ENCODE measurements at regions not wholly inside any gene's neighbourhood (a gene's known extent, or its start where the extent isn't known, plus 50 kb on each side); places are given as distances from the start of the nearest gene placed in this dataset.

GRCh38 chr17:63381101-63381729 is 64.9 kb downstream of the CYB561 start:
- no peaks in the 10 kb centered on the region for H3K9me3 ChIP-seq (ENCODE audit: severe bottlenecking)
- H3K27me3 ChIP-seq (ENCODE audit: insufficient read depth, poor library complexity, severe bottlenecking): no peaks in the 10 kb centered on the region
- no peak for TF ChIP-seq CTCF (IDR thresholded peaks at IDR 0.05; ENCODE audit: poor library complexity, severe bottlenecking)
- H3K27ac ChIP-seq (ENCODE audit: poor library complexity, severe bottlenecking): no peak overlapping the region
- H3K36me3 ChIP-seq (ENCODE audit: low read depth): peaks cover 99% of the 10 kb centered on the region
- no peak; the same call in 2 of the 3 replicates for ATAC-seq (ENCODE audit: low read depth)
- peaks cover 5% of the 10 kb centered on the region for H3K4me1 ChIP-seq (ENCODE audit: insufficient read depth, poor library complexity, severe bottlenecking)
- no peak for DNase-seq (ENCODE audit: low spot score)
- H3K4me3 ChIP-seq (ENCODE audit: severe bottlenecking): no peak overlapping the region

GRCh38 chr17:63382136-63382535 is 64.0 kb downstream of the CYB561 start:
- H3K4me3 ChIP-seq (ENCODE audit: severe bottlenecking): no peak overlapping the region
- DNase-seq (ENCODE audit: low spot score) (no peak), ATAC-seq (ENCODE audit: low read depth) (no peak)
- peaks cover 98% of the 10 kb centered on the region for H3K36me3 ChIP-seq (ENCODE audit: low read depth)
- no peaks in the 10 kb centered on the region for H3K27me3 ChIP-seq (ENCODE audit: insufficient read depth, poor library complexity, severe bottlenecking)
- no peaks in the 10 kb centered on the region for H3K9me3 ChIP-seq (ENCODE audit: severe bottlenecking)
- no peak for TF ChIP-seq CTCF (IDR thresholded peaks at IDR 0.05; ENCODE audit: poor library complexity, severe bottlenecking)
- peaks cover 5% of the 10 kb centered on the region for H3K4me1 ChIP-seq (ENCODE audit: insufficient read depth, poor library complexity, severe bottlenecking)
- H3K27ac ChIP-seq (ENCODE audit: poor library complexity, severe bottlenecking): no peak overlapping the region
